ENCODE measurements at regions not wholly inside any gene's neighbourhood (a gene's known extent, or its start where the extent isn't known, plus 50 kb on each side); places are given as distances from the start of the nearest gene placed in this dataset.

GRCh38 chr10:124288928-124289850 is 129.5 kb downstream of the OAT start:
- TF ChIP-seq, protein P1, sequence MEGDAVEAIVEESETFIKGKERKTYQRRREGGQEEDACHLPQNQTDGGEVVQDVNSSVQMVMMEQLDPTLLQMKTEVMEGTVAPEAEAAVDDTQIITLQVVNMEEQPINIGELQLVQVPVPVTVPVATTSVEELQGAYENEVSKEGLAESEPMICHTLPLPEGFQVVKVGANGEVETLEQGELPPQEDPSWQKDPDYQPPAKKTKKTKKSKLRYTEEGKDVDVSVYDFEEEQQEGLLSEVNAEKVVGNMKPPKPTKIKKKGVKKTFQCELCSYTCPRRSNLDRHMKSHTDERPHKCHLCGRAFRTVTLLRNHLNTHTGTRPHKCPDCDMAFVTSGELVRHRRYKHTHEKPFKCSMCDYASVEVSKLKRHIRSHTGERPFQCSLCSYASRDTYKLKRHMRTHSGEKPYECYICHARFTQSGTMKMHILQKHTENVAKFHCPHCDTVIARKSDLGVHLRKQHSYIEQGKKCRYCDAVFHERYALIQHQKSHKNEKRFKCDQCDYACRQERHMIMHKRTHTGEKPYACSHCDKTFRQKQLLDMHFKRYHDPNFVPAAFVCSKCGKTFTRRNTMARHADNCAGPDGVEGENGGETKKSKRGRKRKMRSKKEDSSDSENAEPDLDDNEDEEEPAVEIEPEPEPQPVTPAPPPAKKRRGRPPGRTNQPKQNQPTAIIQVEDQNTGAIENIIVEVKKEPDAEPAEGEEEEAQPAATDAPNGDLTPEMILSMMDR (IDR thresholded peaks at IDR 0.05; ENCODE audit: extremely low read depth, insufficient read depth, missing control alignments), result no peak
- in situ Hi-C loops (cut with MboI; ENCODE audit: low pct_unique_long_range_greater_than_20kb, low sequenced_read_pairs, unreplicated experiment), result no loop called here

DNA sequence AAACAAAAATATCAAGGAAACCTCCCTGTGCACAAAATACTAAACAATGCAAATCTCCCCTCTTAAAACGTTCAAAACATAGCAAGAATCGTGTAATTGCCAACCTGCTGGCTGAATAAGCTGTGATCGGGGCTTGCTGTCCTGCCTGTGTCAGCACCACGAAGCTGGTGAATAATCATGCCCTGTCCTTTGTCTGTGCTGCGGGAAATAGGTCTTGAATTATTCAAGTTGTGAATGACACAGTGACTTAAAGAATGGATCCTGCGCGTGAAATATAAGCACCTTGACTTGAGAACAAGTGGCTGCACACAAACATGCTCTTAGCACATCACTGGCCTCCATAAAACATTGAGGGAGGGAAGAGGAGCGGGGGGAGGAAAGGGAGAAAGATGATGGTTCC is 130.2 kb downstream of the OAT start:
- in situ Hi-C loops (cut with MboI; ENCODE audit: low pct_unique_long_range_greater_than_20kb, low sequenced_read_pairs, unreplicated experiment), result no loop called here
- DNase-seq (ENCODE audit: low spot score), result no peak
- TF ChIP-seq, protein P1 (IDR thresholded peaks at IDR 0.05; ENCODE audit: extremely low read depth, insufficient read depth, missing control alignments), result no peak

More at GRCh38 chr10:124288928-124289850, 129.5 kb downstream of the OAT start:
- DNase-seq (ENCODE audit: low spot score), result no peak

- in situ Hi-C loops (cut with MboI; ENCODE audit: low pct_unique_long_range_greater_than_20kb, low sequenced_read_pairs, unreplicated experiment), result no loop called here
- TF ChIP-seq, protein P1 (IDR thresholded peaks at IDR 0.05; ENCODE audit: extremely low read depth, insufficient read depth, missing control alignments), result no peak
- DNase-seq (ENCODE audit: low spot score), result no peak
These were observed 130.9 kb downstream of the OAT start for GRCh38 chr10:124287791-124288190.

DNA sequence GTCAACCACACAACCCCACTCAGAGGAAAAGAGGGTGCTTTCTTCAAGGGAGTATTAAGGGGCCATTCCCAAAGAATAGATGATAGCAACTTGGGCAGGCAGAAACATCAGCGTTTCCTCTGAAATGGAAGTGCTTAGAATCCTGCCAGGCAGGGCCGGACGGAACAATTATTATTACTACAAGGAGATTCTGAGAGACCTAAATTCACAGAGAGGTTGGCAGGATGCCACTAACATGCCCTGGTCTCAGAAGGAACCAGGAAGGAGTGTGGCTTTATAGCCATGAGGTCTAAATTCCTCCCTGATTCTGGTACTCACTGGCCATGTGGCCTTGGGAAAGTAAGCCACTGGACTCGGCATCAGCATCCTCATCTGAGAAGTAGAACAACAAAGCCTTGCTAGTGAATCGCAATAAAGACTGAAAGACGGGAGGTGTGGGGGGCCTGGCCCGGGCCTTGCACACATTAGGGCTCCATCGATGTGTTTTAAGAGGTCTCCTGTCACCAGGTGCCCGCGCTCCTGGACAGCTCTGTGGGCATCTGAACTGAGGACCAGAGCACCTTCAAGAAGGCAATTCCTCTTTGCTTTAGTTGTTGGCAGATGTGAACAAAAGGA is 131.5 kb downstream of the OAT start:
- DNase-seq (ENCODE audit: low spot score), result no peak
- TF ChIP-seq, protein P1 (IDR thresholded peaks at IDR 0.05; ENCODE audit: extremely low read depth, insufficient read depth, missing control alignments), result no peak
- in situ Hi-C loops (cut with MboI; ENCODE audit: low pct_unique_long_range_greater_than_20kb, low sequenced_read_pairs, unreplicated experiment), result no loop called here

- no peak for DNase-seq (ENCODE audit: low spot score)
- in situ Hi-C loops (cut with MboI; ENCODE audit: low pct_unique_long_range_greater_than_20kb, low sequenced_read_pairs, unreplicated experiment), result no loop called here
- TF ChIP-seq, protein P1 (IDR thresholded peaks at IDR 0.05; ENCODE audit: extremely low read depth, insufficient read depth, missing control alignments), result no peak
These were observed 132.1 kb downstream of the OAT start for GRCh38 chr10:124286621-124287020.

- in situ Hi-C loops (cut with MboI; ENCODE audit: low pct_unique_long_range_greater_than_20kb, low sequenced_read_pairs, unreplicated experiment), result no loop called here
- TF ChIP-seq, protein P1 (IDR thresholded peaks at IDR 0.05; ENCODE audit: extremely low read depth, insufficient read depth, missing control alignments), result no peak
- DNase-seq (ENCODE audit: low spot score), result peak; percentile 33
These were observed 132.9 kb downstream of the OAT start for GRCh38 chr10:124285587-124286527.
